MM.1S (cell line): ENCODE measurements at regions not wholly inside any gene's neighbourhood (a gene's known extent, or its start where the extent isn't known, plus 50 kb on each side); places are given as distances from the start of the nearest gene placed in this dataset.

Experiments used
- DNase-seq: peaks from one replicate; pipeline ENCODE4 v3.0.0-alpha.2; 2015
- H2AFZ ChIP-seq: fragments of 300-600 bp; sonication (generic); 2 replicates; pipeline ENCODE4 v1.6.0; 2016; ENCODE audit warnings: antibody characterized with exemption, low read length
- H3F3A ChIP-seq: fragments of 300-600 bp; sonication (generic); 2 replicates; pipeline ENCODE4 v1.6.1; 2016; ENCODE audit warnings: mild to moderate bottlenecking, antibody characterized with exemption, low read length, moderate library complexity, mixed read lengths; ENCODE audit not compliant: insufficient read depth
- H3K27ac ChIP-seq: fragments of 300-600 bp; sonication (generic); 2 replicates; pipeline ENCODE4 v1.5.1; 2016; ENCODE audit warnings: mild to moderate bottlenecking, low read length
- H3K27me3 ChIP-seq: fragments of 300-600 bp; sonication (generic); replicated peaks from 2 replicates; pipeline ENCODE4 v1.6.0; 2016; ENCODE audit warnings: low read length; ENCODE audit not compliant: insufficient read depth
- H3K36me3 ChIP-seq: fragments of 300-600 bp; sonication (generic); replicated peaks from 2 replicates; pipeline ENCODE4 v1.6.1; 2016; ENCODE audit warnings: mild to moderate bottlenecking, low read length, mixed read lengths; ENCODE audit not compliant: insufficient read depth
- H3K4me1 ChIP-seq: fragments of 300-600 bp; sonication (generic); 2 replicates; pipeline ENCODE4 v1.6.1; 2016; ENCODE audit warnings: low read length, mixed read lengths
- H3K4me2 ChIP-seq: fragments of 300-600 bp; sonication (generic); 2 replicates; pipeline ENCODE4 v1.6.0; 2016; ENCODE audit warnings: low read depth, low read length
- H3K4me3 ChIP-seq: fragments of 300-600 bp; sonication (generic); 2 replicates; pipeline ENCODE4 v1.5.1; 2016; ENCODE audit warnings: low read length, mixed read lengths
- H3K79me2 ChIP-seq: fragments of 300-600 bp; sonication (generic); 2 replicates; pipeline ENCODE4 v1.6.1; 2016; ENCODE audit warnings: mixed run types, low read length, mixed read lengths
- H3K9ac ChIP-seq: fragments of 300-600 bp; sonication (generic); 2 replicates; pipeline ENCODE4 v1.6.1; 2016; ENCODE audit warnings: low read length, mixed read lengths
- H3K9me2 ChIP-seq: fragments of 300-600 bp; sonication (generic); replicated peaks from 2 replicates; pipeline ENCODE4 v1.6.1; 2016; ENCODE audit warnings: mild to moderate bottlenecking, low read length, mixed read lengths; ENCODE audit not compliant: insufficient read depth
- H3K9me3 ChIP-seq: fragments of 300-600 bp; sonication (generic); replicated peaks from 2 replicates; pipeline ENCODE4 v1.6.1; 2016; ENCODE audit warnings: mild to moderate bottlenecking, low read length, mixed read lengths; ENCODE audit not compliant: insufficient read depth
- H4K20me1 ChIP-seq: fragments of 300-600 bp; sonication (generic); 2 replicates; pipeline ENCODE4 v1.6.1; 2016; ENCODE audit warnings: mild to moderate bottlenecking, low read length, moderate library complexity, mixed read lengths; ENCODE audit not compliant: insufficient read depth
- CTCF ChIP-seq: fragments of 300-600 bp; sonication (generic); IDR thresholded peaks from 2 replicates; pipeline ENCODE4 v1.5.1; 2016; ENCODE audit warnings: antibody characterized with exemption, low read length, mixed read lengths
- EZH2 ChIP-seq: fragments of 300-600 bp; sonication (generic); optimal IDR thresholded peaks from 2 replicates; pipeline ENCODE3; 2017; ENCODE audit warnings: low read depth, mild to moderate bottlenecking, antibody characterized with exemption, low read length, mixed read lengths
- EZH2phosphoT487 ChIP-seq: fragments of 300-600 bp; sonication (generic); IDR thresholded peaks from 2 replicates; pipeline ENCODE4 v1.6.1; 2018; ENCODE audit warnings: antibody characterized with exemption, low read length

DNA sequence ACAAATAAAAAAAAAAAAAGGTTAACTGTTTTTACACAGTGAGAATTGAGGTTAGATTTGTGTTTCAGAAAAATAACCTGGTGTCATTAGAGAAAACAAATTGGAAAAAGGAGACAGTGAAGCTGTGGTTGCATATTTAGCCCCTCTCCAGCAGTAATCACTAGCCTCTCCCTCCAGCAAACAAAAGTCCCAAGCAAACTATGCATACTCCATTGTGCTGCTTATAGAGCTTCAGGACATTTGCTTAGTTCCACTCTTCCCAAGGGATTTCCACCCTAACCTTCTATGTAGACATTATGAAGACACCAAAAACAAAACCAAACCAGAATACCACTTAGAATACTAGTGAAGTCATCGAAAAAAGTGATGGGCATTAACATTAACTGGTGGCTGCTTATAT is 534.2 kb upstream of the CDH2 start:
- Histone ChIP-seq H3K27ac (no peak overlapping the region), H3K9me2 (no peaks in the 10 kb centered on the region), H3K79me2 (no peaks in the 10 kb centered on the region), H3K4me2 (no peak overlapping the region), H4K20me1 (no peaks in the 10 kb centered on the region), H3K4me1 (no peaks in the 10 kb centered on the region), H3K9me3 (no peaks in the 10 kb centered on the region), H2AFZ (no peak overlapping the region), H3K27me3 (no peaks in the 10 kb centered on the region), H3K9ac (no peak overlapping the region), H3K36me3 (no peaks in the 10 kb centered on the region), H3F3A (no peaks in the 10 kb centered on the region), H3K4me3 (no peak overlapping the region)
- no peak for TF ChIP-seq CTCF
- no peak for TF ChIP-seq EZH2
- TF ChIP-seq EZH2phosphoT487 = no peak
- DNase-seq = no peak

GRCh38 chr18:28707006-28707405 is 530.1 kb upstream of the CDH2 start:
- Histone ChIP-seq H3K9me3 (no peaks in the 10 kb centered on the region), H2AFZ (no peak overlapping the region), H3K4me2 (no peak overlapping the region), H3K27me3 (no peaks in the 10 kb centered on the region), H4K20me1 (no peaks in the 10 kb centered on the region), H3K9ac (no peak overlapping the region), H3K4me1 (no peaks in the 10 kb centered on the region), H3K9me2 (no peaks in the 10 kb centered on the region), H3F3A (no peaks in the 10 kb centered on the region), H3K36me3 (no peaks in the 10 kb centered on the region), H3K27ac (no peak overlapping the region), H3K4me3 (no peak overlapping the region), H3K79me2 (no peaks in the 10 kb centered on the region)
- no peak for TF ChIP-seq CTCF
- no peak for TF ChIP-seq EZH2
- no peak for TF ChIP-seq EZH2phosphoT487
- DNase-seq = no peak

DNA sequence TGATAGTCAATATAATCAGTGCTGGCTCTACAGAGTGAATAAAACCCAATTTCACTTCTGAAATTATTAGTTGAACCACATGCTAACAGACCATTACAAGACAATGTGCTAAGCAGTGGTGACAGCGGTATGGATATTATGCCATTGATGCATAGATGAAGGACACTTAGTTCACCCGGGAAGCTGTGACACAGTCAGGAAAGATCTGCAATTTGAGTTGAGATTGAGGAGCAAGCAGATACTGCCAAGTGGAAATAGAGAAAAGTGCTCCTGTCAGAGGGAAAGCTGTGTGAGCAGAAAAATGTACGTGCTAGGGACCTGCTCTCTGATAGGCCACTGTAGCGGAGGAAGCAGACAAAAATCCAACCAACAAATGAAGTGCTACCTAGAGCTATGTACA is 529.5 kb upstream of the CDH2 start:
- Histone ChIP-seq H3K9me2 (no peaks in the 10 kb centered on the region), H3K27ac (no peak overlapping the region), H3K4me1 (no peaks in the 10 kb centered on the region), H3K9ac (no peak overlapping the region), H3F3A (no peaks in the 10 kb centered on the region), H3K9me3 (no peaks in the 10 kb centered on the region), H2AFZ (no peak overlapping the region), H4K20me1 (no peaks in the 10 kb centered on the region), H3K36me3 (no peaks in the 10 kb centered on the region), H3K79me2 (no peaks in the 10 kb centered on the region), H3K27me3 (no peaks in the 10 kb centered on the region), H3K4me3 (no peak overlapping the region), H3K4me2 (no peak overlapping the region)
- no peak for TF ChIP-seq CTCF
- TF ChIP-seq EZH2phosphoT487 = no peak
- TF ChIP-seq EZH2 = no peak
- no peak for DNase-seq
